NCI-H748 (cell line): ENCODE measurements at regions not wholly inside any gene's neighbourhood (a gene's known extent, or its start where the extent isn't known, plus 50 kb on each side); places are given as distances from the start of the nearest gene placed in this dataset.

Experiments
- DNase-seq: peaks from one replicate; lab custom pipeline; 2025; ENCODE audit not compliant: unreplicated experiment; lab: John Stamatoyannopoulos, UW

DNA sequence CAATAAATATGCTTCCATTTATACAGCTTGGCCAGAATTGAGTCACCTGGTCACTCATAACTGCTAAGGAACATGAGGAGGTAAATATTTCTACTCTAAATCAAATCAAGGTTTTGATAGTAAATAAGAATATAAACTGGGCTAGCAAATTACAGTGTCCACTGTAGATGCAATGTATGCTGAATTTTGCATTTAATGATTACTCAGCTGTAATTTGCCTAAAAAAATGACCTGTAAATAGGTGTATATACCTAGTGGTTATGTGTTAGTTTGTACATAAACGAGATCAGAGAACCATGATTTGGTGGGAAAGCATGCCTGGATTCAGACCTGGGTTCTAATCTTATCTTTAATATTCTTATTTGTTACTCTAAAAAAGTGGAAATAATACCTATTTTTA, 76.6 kb upstream of the CNTN1 start:
- DNase-seq: no peak

DNA sequence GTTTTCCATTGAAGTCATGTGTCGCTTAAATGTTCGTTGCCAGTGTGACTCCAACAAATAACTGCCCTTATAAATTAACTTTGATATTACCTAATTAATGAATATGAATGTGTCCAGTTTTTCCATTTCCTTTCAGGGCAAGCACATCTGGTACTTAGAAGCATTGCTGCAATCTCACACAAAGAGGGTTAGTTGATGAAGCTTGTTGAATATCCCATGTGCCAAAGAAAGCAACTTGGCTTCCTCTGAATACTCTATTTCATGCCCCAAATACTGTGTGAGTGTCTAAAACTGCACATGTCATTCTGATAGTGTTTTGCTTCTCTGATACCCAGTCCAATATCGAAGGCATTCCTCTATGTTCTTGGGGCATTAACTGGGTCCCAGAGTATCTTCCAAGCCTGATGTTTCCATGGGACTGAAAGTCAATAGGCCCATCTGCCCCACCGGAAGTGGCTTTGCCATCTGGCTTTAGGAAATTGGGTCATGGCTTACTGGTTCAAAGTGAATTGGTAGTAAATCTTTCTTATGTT, 75.8 kb upstream of the CNTN1 start:
- no peak for DNase-seq

DNA sequence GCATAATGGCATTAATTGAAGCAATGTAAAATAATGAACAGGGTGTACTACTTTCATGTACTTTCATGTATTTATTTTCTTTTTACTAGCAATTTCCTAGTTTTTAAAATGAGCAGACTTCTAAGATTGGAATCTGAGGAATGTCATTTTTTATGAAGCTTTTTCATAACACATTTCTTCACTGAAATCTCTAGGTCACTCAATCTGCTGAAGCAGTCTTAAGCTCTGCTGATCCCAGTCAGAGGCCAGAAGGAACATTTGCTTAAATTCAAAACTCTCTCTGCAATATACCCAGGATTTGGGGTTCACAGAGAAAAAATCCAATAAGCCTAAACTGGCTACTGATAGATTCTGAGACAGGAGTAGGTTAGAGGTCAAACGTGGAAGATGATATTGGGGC, 73.6 kb upstream of the CNTN1 start:
- no peak for DNase-seq

DNA sequence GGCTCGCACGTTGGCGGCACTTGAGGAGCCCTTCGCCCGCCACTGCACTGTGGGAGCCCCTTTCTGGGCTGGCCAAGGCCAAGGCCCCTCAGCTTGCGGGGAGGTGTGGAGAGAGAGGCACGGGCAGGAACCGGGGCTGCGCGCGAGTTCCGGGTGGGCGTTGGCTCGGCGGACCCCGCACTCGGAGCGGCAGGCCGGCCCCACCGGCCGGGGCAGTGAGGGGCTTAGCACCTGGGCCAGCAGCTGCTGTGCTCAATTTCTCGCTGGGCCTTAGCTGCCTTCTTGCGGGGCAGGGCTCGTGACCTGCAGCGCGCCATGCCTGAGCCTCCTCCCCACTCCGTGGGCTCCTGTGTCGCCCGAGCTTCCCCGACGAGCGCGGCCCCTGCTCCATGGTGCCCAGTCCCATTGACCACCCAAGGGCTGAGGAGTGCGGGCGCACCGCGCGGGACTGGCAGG, 71.6 kb upstream of the CNTN1 start:
- no peak for DNase-seq

DNA sequence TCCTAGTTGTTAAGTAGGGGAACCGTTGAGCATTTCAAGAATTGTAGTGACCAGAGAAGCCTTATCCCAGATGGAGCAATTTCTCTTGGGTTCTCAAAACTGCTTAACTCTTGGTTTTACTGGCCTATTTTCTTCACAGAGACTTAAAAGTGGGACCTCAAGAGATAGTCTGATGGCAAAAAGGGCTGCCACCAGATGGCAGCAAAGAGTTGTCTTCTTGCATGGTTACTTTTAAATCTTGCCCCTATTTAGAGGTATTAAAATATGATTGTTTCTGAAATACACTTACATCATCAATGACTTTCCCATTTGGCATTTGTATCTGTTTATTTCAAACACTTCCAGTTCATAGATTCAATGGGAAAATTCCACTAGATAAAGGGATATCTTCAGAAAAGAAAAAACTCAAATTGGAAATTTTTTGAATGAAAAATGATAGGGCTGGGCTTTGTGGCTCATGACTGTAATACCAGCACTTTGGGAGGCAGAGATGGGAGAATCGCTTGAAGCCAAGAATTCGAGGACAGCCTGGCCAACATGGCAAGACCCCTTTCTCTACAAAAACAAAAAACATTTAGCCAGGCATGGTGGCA, 69.9 kb upstream of the CNTN1 start:
- DNase-seq: peak; percentile 31

DNA sequence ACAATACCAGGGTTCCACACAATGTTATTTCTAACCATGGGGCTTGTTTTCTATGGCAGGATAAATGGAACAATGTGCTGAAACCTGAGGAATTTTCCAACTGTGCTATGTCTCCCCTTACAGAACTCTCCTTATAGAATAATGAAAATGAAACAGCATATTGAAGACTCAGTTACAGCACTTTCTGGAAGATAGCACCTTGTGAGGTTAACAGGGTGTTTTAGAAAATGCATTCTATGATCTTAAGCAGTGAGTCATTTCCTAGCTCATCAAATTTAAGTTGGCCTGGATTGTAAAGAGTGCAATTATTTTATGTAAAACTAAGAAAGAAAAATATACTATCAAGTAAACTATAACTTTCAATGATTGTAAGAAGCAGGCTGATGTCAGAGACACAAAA, 60.1 kb upstream of the CNTN1 start:
- DNase-seq: no peak

DNA sequence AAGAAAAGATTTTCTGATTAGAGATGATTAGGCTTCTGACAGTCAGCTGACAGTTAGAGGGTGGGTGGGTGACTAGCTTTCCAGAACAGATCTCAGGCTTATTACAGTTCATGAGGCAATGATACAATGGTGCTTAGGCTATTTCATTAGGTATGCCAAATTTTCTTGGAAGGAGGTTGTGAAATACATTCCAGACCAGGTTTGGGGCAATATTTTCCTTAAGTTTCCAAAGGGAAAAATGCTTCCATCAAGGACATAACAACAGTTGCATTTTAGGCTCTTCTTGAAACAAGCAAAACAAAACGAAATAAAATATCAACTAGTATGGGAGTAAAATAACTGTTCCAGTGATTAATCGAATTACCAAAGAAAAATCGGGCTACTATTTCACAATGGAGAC, 59.3 kb upstream of the CNTN1 start:
- DNase-seq: no peak

DNA sequence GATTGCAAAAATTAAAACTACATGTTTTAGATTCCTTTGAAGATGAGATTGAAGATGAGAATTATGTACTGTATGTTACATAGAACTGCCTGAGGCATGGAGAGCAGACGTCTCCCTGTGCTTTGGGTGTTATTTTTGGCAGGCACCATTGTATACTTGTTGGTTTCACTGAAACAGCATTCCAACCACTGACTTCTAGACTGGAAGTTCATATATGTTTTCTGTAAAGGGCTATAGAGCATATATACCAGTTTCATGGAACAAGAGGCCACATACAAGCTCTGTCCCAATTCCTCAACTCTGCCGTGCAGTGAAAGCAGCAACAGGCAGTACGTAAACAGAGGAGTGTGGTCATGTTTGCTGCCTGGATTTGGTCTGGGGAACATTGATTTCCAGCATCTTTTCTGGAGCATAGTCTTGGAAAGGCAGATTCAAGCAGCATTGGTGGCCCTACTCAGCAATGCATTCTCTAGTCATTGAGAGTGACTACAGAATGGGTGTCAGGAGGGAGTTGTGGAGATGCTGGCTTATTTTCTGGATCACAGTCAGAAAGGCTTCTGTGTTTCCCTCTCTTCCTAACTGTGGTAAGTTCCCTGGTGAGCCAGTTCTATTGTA, 57.6 kb upstream of the CNTN1 start:
- no peak for DNase-seq

DNA sequence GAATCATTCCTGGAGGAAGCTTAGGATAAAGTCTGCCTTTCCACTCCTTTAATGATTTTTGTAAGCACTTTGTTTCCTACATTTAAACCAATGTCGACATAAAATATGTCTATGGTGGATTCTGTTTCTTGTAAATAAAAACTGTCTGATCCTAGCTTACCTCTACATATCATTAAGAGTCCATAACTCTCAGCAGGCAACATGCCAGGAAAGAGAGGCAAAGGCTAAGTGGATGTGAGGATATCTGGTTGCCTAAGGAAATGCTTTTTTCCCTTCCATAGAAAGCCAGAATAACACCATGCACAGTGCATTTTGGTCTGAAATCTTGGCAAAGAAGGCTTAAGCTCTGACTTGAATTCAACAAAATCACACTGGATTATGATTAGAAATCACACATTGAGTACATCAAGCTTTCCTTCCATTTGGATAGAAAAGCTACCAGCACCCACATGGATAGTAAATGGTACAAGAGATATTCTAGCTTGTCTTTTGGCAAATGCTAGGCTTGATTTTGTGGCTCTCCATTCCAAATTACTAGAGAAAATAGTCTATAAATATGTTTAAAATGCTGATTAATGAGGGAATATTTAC, 57.0 kb upstream of the CNTN1 start:
- no peak for DNase-seq
